HG03039 (cell line): ENCODE measurements at regions not wholly inside any gene's neighbourhood (a gene's known extent, or its start where the extent isn't known, plus 50 kb on each side); places are given as distances from the start of the nearest gene placed in this dataset.

ENCODE experiments used
- ATAC-seq: cut with Tn5 transposase; IDR thresholded peaks from one replicate; pipeline ENCODE4 v1.9.1; 2021; ENCODE audit warnings: mild to moderate bottlenecking, moderate library complexity; ENCODE audit not compliant: unreplicated experiment

DNA sequence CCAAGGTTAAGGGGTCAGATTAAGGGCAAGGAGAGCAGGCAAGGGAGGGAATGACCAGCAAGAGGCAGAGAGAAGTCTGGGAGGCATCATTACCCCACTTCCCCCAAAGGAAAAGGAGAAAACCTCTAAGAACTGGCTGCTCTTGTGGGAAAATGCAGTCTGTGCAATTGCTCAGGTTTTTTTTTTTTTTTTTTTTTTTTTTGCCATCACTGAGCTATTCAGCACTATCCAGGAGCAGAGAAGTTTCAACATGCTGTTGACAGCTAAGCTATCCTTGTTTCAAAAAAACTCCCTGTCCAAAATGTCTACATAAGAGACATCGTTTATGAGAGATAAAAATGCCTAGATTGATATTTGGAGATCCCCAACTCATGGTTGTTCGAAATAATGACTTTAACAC lies 345.4 kb downstream of the TDRD15 start:
- ATAC-seq = no peak

DNA sequence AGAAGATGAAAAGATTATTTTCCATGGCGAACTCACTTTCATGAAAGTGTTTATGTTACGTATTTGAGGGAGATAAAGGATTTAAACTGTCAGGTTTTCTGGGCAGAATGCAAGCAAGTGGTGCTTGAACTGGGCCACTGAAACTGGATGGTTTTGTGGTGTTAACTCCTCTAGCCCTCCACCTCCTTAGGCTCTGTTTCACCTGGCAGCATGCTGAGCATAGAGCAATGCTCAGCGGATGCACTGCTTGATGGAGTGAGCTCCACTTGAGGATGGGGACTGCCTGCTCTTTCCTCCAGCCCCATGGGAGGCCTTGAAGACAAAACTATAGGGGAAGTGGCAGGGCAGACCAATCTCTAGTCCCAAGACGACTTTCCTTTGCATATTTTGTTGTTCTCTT lies 345.8 kb downstream of the TDRD15 start:
- ATAC-seq = no peak

DNA sequence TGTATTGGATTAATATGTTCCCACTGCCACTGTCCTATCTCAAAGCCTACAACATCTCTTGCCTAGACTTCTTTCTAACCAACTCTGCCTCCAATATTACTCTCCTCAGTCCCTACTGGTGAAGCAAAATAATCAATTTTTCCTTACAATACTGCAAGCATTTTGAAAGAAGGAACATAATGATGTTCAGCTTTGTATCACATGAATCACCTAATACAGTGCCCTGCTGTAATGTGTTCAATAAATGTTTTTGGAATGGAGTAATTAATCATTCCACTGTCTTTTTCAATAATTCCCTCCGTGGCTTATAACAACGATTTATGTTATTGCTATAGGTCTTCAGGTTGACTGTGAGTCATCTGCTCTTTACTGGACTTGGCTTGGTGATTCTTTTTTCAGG lies 356.4 kb downstream of the TDRD15 start:
- ATAC-seq = no peak

DNA sequence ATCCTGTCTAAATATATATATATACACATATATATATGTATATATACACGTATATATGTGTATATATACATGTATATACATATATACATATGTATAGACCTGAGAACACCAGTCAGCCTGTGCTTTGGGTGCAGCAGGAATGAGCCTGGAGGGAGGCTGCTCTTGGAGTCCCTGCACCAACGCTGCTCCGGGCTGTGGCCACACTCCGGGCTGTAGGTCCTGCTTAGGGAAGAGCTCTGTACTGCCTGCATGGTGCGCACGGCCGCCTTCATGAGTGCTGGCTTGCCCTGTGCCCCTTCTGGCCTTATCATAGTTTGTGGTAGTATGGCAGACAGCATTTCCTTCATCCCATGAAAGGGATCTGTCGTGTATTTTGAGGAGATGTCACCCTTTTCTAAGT lies 360.9 kb downstream of the TDRD15 start:
- ATAC-seq = no peak

DNA sequence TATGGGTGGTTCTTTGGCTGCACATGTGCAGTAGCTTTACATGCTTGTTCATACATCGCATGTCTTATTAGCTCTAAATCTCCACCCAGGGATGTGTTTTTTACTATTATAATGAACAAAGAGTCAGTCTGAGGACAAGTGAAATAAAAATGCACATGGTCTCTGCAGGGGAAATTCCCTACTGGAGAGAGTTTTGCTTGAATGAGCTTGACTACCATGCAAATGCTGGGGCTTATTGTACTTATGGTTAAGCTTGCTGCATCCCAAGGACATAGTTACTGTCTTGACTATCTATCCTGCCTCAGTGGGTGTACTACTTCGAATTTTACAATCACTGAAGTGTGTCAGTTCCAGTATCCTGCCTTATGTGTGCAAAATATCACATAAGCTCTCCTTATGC lies 362.7 kb downstream of the TDRD15 start:
- no peak for ATAC-seq

DNA sequence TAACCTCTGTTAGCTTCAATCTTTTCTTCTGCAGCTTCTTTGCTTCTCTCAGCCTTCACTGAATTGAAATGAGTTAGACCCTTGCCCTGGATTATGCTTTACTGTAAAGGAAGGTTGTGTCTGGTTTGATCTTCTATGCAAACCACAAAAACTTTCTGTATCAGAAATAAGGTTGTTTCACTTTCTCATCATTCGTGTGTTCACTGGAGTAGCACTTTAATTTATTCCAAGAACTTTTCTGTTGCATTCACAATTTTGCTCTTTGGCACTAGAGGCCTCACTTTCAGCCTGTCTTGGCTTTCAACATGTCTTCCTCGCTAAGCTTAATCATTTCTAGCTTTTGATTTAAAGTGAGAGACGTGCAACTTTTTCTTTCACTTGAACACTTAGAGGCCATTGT lies 365.3 kb downstream of the TDRD15 start:
- ATAC-seq = no peak

DNA sequence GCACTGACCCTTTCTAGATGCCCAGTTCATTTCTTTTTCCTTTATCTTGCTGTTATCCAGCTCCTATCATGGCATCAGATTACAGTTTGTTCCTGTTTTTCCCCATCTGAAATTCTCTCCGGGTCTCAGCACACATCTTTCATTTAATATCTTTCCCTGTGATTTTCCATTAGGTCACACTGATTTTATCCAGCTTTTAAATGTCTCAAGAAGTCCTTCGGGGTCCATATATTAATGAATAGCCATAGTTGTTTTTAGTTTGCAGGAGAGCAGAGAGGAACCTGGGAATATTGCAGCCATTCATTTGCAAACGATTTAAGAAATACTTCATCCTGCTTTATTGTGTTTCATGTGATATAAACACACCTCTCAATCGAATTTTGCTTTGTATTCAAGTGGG lies 374.2 kb downstream of the TDRD15 start:
- ATAC-seq = no peak

DNA sequence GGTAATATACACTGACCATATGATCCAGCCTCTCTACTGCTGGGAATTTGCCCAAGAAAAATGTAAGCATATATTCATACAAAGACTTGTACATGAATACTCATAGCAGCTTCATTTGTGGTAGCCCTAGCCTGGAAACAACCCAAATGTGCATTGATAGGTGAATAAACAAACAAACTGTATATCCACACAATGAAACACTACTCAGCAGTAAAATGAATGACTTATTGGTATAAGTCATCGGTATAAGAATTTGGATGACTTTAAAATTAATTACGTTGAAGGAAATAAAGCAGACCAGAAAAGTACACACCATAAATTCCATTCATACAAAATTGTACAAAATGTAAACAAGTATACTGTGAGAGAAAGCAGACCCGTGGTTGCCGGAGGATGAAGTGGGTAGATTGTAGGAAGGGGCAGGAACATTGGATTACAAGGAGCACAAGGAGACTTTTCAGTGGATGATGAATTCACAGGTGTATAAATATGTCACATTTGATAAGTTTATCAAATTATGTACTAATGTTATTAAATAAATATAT lies 376.7 kb downstream of the TDRD15 start:
- ATAC-seq = no peak

DNA sequence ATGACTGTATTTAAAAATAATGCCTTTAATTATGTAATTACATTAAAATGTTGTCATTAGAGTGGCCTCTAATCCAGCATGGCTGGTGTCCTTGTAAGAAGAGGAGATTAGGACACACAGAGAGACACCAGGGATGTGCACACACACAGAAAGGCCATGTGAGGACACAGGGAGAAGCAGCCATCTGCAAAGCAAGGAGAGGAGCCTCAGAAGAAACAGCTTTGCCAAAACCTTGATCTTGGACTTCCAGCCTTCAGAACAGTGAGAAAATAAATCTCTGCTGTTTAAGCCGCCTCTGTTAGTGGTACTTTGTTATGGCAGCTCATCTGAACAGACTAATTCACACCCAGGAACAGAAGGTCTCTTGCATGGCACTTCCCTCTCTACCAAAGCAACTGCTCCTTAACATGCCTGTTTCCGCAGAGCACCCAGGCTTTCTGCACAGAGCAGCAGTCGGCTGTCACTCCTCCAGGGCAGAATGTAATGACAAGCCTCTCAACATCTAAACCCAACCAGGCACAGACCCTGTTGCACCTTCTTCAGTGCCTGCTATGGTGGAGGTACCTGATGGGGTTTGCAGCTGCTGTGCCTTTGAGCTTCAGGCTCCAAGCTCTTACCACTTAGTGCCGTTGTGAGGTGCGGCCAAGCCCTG lies 377.7 kb downstream of the TDRD15 start:
- ATAC-seq = no peak

DNA sequence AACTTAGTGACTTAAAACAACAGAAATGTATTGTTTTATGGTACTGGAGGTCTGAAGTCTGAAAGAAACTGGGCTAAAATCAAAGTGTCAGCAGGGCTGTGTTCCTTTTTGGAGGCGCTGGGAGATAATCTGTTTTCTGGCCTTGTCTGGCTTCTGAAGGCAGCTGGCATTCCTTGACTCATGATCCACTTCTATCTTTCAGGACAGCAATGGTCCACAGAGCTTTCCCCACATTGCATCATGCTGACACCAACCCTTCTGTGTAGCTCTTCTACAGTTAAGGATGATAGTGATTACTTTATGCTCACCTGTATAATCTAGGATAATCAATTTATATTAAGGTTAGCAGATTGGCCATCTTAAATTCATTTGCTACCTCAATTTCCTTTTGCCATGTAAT lies 392.1 kb downstream of the TDRD15 start:
- ATAC-seq = no peak

DNA sequence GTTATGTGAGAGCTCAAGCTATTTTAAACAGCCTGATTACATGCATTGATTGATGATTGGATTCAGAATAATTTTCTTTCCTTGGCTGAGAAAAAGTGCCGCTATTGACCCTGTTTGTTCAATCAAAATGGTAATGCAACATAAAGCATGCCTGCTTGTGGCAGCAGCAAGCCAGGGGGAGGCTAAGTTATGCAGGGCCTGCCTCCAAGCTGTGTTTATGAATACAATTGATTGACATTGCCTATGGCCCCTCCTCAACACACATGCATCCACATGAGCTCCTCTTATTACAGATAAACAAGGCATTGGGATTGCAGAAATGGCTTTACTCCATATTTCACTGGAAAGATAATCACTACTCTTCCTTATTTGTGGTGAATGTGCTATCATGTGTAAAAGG lies 395.6 kb downstream of the TDRD15 start:
- ATAC-seq = no peak

DNA sequence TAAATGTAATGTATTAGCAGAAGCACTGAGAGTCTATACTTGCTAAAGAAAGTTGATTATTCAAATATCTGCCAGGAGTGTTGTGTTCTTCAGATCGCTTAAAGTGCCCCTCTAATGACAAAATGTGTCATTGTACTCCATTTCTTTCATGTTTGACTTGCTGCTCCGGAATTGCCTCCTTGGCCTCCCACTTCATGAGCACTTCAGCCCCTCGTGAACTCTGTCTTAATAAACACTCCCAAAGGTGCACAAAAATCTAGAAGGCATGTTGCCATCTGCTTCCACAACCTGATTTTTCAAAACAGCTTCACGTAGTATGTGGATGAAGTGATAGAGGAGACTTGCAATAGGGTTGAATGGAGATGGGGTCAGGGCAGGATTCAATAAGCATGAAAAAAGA lies 396.1 kb downstream of the TDRD15 start:
- ATAC-seq = no peak

DNA sequence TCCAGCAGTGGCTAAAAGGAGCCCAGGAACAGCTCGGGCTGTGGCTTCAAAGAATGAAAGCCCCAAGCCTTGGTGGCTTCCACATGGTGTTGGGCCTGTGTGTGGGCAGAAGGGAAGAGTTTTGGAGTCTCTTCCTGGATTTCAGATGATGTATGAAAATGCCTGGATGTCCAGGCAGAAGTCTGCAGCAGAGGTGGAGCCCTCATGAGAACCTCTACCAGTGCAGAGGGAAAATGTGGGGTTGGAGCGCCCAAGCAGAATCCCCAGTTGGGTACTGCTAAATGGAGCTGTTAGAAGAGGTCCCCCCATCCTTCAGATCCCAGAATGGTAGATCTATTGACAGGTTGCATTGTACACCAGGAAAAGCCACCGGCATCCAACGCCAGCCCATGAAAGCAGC lies 412.1 kb downstream of the TDRD15 start:
- no peak for ATAC-seq

DNA sequence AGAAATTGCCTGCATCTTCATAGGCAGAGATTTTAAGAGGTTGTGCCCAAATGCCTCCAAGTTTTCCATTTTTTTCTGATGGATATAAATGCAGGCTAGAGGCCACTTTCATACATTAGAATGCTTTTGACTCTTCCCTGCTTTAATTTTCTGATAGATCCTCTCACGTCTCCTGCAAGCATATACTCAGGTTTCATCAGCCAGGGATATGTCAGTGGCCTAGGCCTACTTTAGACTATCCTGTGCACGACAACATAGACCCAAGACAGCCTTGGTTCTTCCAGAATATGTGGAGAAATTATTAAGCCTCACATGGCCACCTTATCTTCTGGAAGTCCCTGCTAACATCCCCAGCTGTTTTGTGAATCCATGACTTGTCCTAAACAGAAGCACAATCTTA lies 415.9 kb downstream of the TDRD15 start:
- no peak for ATAC-seq

DNA sequence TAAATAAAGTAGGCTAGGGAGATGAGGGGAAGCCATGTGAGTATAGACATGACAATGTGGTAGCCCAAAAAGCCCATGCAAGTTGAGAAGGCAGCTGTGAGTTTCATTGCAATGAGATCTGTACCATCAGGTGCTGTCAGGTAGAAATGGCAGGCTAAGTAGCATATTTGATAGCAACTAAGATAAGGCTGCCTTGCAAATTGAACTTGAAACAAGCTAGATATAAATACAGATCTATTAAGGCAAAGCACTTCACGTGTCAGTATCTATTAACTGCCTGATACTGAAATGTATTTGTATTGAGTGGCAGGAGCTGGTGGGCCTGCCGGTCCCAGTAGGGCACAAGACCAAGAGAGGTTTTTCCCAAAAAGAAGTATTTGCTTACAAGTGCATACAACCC lies 419.9 kb downstream of the TDRD15 start:
- no peak for ATAC-seq

DNA sequence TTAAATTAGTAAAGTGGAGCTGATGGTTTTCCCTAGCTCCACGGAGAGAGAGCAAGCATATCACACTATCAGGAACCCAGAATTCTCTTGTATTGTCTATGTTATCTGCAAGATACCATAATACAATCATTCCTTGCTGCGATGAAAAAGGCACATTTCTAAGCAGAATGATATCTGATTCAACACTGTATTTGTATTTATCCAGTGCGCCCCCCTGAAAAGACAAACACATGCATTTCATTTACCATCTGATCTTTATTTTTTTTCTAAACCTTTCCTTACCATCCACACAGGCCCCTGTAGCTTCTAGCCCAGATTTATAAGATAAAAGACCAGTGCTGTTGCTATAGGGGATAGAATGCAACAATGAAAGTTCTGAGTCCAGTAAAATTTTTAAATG lies 420.6 kb downstream of the TDRD15 start:
- no peak for ATAC-seq

DNA sequence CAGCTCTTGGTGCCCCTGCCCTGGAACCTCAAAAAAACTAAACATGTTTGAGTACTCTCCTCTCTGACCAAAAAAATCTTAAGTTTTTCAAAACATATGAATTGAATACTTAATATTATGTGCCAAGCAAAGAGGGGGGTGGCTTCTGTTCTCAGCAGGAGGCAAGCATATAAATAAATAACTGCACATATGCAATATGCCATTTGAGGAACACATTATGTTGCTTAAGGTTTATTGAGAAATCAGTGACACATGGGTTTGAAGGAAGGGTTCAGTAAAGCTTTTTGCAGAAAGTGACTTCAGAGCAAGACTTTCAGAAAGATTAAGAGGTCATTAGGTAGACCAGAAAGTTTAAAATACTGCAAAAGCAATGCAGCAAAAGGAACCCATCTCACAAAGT lies 429.2 kb downstream of the TDRD15 start:
- ATAC-seq = no peak

DNA sequence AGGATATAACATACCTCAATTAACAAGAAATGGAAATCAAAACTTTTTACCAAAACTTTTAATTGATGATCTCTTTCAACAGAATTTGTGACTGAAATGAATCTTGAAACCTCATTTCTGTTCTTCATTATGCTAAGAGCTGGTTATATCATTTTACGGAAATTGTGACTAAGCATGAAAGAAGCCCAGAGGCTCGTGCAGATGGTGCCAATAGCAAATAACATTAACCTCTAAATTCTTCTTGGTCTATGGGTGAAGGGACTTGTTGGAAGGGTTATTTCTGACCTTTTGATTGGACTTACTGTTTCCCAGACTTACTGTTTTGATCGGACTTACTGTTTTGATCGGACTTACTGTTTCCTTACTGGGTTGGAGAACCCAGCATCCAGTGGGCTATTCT lies 435.6 kb downstream of the TDRD15 start:
- ATAC-seq = no peak

DNA sequence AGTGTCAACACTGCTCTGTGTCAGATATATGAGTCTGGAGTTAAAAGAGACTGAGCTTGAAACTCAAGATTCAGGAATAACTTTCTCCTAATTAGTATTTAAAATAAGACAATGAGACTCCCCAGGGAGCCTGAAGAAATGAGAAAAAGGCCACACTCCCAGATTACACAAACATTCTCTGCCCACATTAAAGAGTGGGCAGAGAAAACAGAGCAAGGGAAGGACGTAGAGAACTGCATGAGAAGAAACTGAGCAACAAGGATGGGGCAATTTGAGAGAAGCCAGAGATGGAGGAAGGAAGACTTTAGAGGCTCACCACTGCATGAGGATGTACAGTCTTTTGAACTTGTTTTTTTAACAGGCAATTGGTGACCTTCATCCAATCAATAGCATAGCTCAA lies 438.2 kb downstream of the TDRD15 start:
- ATAC-seq = no peak

DNA sequence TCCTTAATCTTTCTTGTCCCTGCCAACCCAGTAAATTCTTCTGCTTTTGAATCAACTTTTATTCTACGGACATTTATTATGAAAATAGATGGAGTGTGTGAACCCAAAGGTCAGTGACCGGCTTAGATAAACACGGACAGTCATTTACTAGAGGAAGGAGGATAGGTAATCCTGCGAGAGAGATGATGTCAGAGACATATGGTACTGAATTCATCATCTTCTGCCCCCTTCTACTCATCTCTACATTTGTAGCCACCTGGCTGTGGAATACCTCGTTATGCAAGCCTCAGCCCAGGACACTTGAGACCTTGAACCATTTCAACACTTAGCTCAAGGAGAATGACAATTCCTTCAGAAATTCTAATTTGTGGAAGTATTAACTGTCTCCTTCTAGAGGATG lies 443.6 kb downstream of the TDRD15 start:
- no peak for ATAC-seq

DNA sequence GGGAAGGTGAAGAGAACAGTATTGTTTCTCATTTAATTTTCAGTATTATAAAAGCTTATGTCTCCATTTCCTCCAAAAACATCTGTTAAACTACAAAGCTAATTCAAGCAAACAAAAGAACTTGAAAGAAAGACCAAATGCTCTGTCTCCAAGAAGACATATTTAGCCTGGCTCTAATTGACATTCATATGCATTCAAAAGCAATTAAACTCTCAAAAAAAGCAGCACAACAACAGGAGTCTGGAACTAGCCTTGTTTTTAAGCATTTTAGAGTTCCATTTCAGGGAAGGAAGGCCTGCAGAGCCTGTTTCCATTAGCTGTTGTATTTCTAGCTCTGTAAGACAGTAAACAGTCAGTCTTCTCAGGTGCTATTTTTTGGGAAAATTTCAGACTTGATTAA lies 447.9 kb downstream of the TDRD15 start:
- ATAC-seq = no peak

DNA sequence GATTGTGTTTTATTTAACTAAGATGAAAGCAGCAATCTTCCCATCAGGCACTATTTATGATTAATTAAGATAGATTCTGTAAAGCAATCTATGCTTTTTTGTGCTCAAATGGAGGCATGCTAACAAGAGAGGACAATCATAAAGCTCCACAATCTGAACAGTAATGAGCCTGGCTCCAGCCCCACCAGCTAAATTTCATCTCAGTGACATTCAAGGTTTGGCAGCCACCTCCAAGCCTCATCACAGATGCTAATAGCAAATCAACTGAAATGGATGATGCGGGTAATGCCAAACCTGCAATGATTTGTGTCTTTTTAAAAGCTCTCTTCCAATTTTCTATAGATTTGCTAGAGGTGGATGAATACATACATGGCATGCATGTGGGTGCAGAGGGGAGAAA lies 456.6 kb downstream of the TDRD15 start:
- no peak for ATAC-seq

DNA sequence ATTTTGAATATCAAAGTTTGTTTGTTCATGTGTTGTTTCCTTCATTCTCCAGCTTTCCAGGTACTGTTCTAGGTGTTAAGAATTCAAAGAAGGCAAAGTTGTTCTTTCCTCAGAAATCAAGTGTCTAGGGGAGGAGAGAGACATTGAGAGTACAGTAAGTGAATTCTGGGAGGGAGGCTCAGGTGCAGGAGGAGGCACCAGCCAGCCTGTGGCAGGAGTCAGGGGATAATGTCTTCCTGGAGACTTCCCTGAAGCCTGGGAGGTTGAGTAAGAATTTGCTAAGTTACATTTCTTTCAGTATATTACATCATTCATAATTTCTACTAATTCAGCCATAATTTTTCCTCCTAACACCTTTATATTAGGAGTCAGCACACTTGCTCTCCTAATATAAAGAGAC lies 462.1 kb downstream of the TDRD15 start:
- ATAC-seq = no peak
